Nephron progenitor cell (in vitro differentiated cells): ENCODE measurements at regions not wholly inside any gene's neighbourhood (a gene's known extent, or its start where the extent isn't known, plus 50 kb on each side); places are given as distances from the start of the nearest gene placed in this dataset.

Experiments used
- DNase-seq: peaks from one replicate; pipeline ENCODE4 v3.0.0; 2021
- H3K27ac Mint-ChIP-seq: 2 replicates; pipeline ENCODE4 v1.8.0; 2021; ENCODE audit warnings: mild to moderate bottlenecking, moderate library complexity, mixed read lengths
- H3K27me3 Mint-ChIP-seq: 2 replicates; pipeline ENCODE4 v1.8.0; 2021; ENCODE audit warnings: mild to moderate bottlenecking, low read depth, mixed read lengths; ENCODE audit not compliant: poor library complexity
- H3K36me3 Mint-ChIP-seq: 2 replicates; pipeline ENCODE4 v1.8.0; 2021; ENCODE audit warnings: low read depth, mixed read lengths
- H3K4me1 Mint-ChIP-seq: 2 replicates; pipeline ENCODE4 v1.8.0; 2021; ENCODE audit warnings: mixed read lengths
- H3K4me3 Mint-ChIP-seq: 2 replicates; pipeline ENCODE4 v1.8.0; 2021; ENCODE audit warnings: mild to moderate bottlenecking, moderate library complexity, mixed read lengths
- H3K9me3 Mint-ChIP-seq: 2 replicates; pipeline ENCODE4 v1.8.0; 2021; ENCODE audit warnings: mild to moderate bottlenecking, moderate library complexity, mixed read lengths
- CTCF ChIP-seq: fragments of 200-600 bp; sonication (generic); IDR thresholded peaks from 2 replicates; pipeline ENCODE4 v1.5.0; 2021; ENCODE audit warnings: antibody characterized with exemption

GRCh38 chr6:22519237-22519636 is 50.1 kb upstream of the HDGFL1 start:
- TF ChIP-seq CTCF: no peak
- no peak overlapping the region for H3K4me3 Mint-ChIP-seq

More at GRCh38 chr6:22519237-22519636, 50.1 kb upstream of the HDGFL1 start:
- no peaks in the 10 kb centered on the region for H3K36me3 Mint-ChIP-seq
- H3K27me3 Mint-ChIP-seq: no peaks in the 10 kb centered on the region
- peaks cover 4% of the 10 kb centered on the region for H3K4me1 Mint-ChIP-seq
- no peak for DNase-seq
- H3K27ac Mint-ChIP-seq: no peak overlapping the region
- H3K9me3 Mint-ChIP-seq: peaks cover 1% of the 10 kb centered on the region
